Adrenal gland (tissue), 5 donors: ENCODE measurements at regions not wholly inside any gene's neighbourhood (a gene's known extent, or its start where the extent isn't known, plus 50 kb on each side); places are given as distances from the start of the nearest gene placed in this dataset.

Experiments used
- CTCF ChIP-seq, 6 experiments: fragments of 450-650 bp in 4 of 6; fragments of 200-600 bp in 2 of 6; sonication (generic) in 1 of 6; IDR thresholded peaks; 1 replicate in 5 of 6; 2 replicates in 1 of 6; pipeline versions ENCODE4 v1.5.1 to v1.8.0; 2016 to 2021; ENCODE audit warnings: antibody characterized with exemption in 6 of 6, mild to moderate bottlenecking in 2 of 6, moderate library complexity in 1 of 6
- POLR2A ChIP-seq, 2 donors: fragments of 450-650 bp; IDR thresholded peaks; one replicate each; pipeline ENCODE4 v1.6.1; 2017; ENCODE audit warnings: antibody characterized with exemption in 2 of 2, mild to moderate bottlenecking in 2 of 2, moderate library complexity in 1 of 2
- donor health status: DM: no; HTN: no; CAD: no.

GRCh38 chr7:85950871-85951270, 692.8 kb upstream of the GRM3 start:
- TF ChIP-seq CTCF (IDR thresholded peaks at IDR 0.05) (no peak), POLR2A (IDR thresholded peaks at IDR 0.05) (no peak)
